Brain microvascular endothelial cell (primary cell): ENCODE measurements at regions not wholly inside any gene's neighbourhood (a gene's known extent, or its start where the extent isn't known, plus 50 kb on each side); places are given as distances from the start of the nearest gene placed in this dataset.

Experiments used
- DNase-seq: peaks from one replicate; pipeline ENCODE4 v3.0.0-alpha.2; 2020
- H3K27ac ChIP-seq: fragments of 250-450 bp; sonication (Bioruptor Pico); 2 replicates; pipeline ENCODE4 v1.5.1; 2020; ENCODE audit warnings: mild to moderate bottlenecking, moderate library complexity
- H3K27me3 ChIP-seq: fragments of 250-450 bp; sonication (Bioruptor Pico); replicated peaks from 2 replicates; pipeline ENCODE4 v1.5.1; 2020; ENCODE audit warnings: mild to moderate bottlenecking
- H3K36me3 ChIP-seq: fragments of 250-450 bp; sonication (Bioruptor Pico); replicated peaks from 2 replicates; pipeline ENCODE4 v1.5.1; 2020; ENCODE audit warnings: mild to moderate bottlenecking
- H3K4me3 ChIP-seq: 2 replicates; pipeline ENCODE4 v1.5.1; 2011; ENCODE audit warnings: low read depth, mild to moderate bottlenecking, control low read depth, low read length, moderate library complexity
- in situ Hi-C: cut with HindIII; loops from 2 replicates; pipeline ENCODE4 v1.10.0; 2017; ENCODE audit warnings: low sequenced_read_pairs, low pct_ligation_motif_present
- TF ChIP-seq, protein P1 (sequence below): IDR thresholded peaks from 2 replicates; pipeline ENCODE4 v1.5.1; 2011; ENCODE audit warnings: low read depth, mild to moderate bottlenecking, moderate library complexity, low read length, control low read depth, inconsistent platforms; ENCODE audit errors: missing control alignments

DNA sequence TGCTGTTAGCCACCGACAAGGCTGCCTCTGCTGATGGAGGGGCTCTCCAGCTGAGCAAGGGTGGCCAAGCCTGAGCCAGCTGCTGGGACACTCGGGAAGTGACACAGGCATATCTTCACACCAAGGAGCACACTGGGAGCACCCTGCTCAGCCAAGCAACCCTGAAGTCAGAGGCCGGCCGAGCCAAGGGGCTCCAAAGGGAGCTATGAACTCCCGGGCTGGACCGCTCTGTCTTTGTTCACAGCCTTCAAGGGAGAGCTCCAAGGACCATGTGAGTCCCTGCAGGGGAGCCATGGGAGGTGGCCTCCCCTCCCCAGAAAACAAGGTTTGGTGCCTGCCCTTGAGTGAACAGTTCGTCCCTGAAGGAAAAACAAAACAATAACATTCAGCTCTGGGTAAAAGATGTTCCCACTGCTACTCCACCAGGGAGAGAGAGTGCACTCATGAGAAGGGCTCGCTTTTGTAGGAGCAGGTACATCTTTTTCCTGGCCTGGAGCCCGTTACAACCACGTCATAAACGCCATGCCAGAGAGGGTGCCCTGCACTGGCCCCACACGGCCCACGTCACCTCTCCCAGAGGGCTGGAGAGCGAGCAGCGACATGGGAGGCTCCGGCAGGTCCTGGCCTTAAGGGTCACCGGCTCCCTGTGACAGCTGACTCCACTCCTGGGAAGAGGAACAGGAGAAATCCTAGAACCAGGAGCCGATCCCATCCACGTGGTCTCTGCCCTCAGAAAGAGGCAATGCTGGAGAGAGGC, 56.3 kb upstream of the SLC25A33 start:
- TF ChIP-seq, protein P1, sequence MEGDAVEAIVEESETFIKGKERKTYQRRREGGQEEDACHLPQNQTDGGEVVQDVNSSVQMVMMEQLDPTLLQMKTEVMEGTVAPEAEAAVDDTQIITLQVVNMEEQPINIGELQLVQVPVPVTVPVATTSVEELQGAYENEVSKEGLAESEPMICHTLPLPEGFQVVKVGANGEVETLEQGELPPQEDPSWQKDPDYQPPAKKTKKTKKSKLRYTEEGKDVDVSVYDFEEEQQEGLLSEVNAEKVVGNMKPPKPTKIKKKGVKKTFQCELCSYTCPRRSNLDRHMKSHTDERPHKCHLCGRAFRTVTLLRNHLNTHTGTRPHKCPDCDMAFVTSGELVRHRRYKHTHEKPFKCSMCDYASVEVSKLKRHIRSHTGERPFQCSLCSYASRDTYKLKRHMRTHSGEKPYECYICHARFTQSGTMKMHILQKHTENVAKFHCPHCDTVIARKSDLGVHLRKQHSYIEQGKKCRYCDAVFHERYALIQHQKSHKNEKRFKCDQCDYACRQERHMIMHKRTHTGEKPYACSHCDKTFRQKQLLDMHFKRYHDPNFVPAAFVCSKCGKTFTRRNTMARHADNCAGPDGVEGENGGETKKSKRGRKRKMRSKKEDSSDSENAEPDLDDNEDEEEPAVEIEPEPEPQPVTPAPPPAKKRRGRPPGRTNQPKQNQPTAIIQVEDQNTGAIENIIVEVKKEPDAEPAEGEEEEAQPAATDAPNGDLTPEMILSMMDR = no peak
- Histone ChIP-seq H3K4me3 (no peak overlapping the region), H3K36me3 (no peaks in the 10 kb centered on the region), H3K27ac (no peak overlapping the region), H3K27me3 (no peaks in the 10 kb centered on the region)
- no peak for DNase-seq
- in situ Hi-C loops = no loop called here

- Histone ChIP-seq H3K27me3 (no peaks in the 10 kb centered on the region), H3K27ac (no peak overlapping the region), H3K36me3 (no peaks in the 10 kb centered on the region), H3K4me3 (no peak overlapping the region)
- TF ChIP-seq, protein P1 = no peak
- DNase-seq = no peak
- in situ Hi-C loops = no loop called here
Measured at GRCh38 chr1:9486466-9487140, 52.7 kb upstream of the SLC25A33 start.
